Activated naive CD4-positive, alpha-beta T cell treated with anti-CD3 and anti-CD28 coated beads, Interleukin-2, amount 10 ng/mL, durations not matched to agents 7 days and 5 days (primary cell): ENCODE measurements at regions not wholly inside any gene's neighbourhood (a gene's known extent, or its start where the extent isn't known, plus 50 kb on each side); places are given as distances from the start of the nearest gene placed in this dataset.

Source experiments
- CTCF ChIA-PET: fragments of 350-600 bp; sonication (Branson Sonifier 250); formaldehyde crosslinking; loops from one replicate; lab custom pipeline; 2021; ENCODE audit warnings: antibody characterized with exemption; lab: Charles Lee
- DNase-seq: peaks from one replicate; pipeline ENCODE4 v3.0.0-alpha.2; 2020
- H3K27ac Mint-ChIP-seq: one replicate; pipeline ENCODE4 v1.8.0; 2021; ENCODE audit warnings: mild to moderate bottlenecking, moderate library complexity, mixed read lengths
- H3K27me3 Mint-ChIP-seq: one replicate; pipeline ENCODE4 v1.8.0; 2021; ENCODE audit warnings: mild to moderate bottlenecking, mixed read lengths
- H3K36me3 Mint-ChIP-seq: one replicate; pipeline ENCODE4 v1.8.0; 2021; ENCODE audit warnings: mixed read lengths
- H3K4me1 Mint-ChIP-seq: one replicate; pipeline ENCODE4 v1.8.0; 2021; ENCODE audit warnings: mixed read lengths
- H3K4me3 Mint-ChIP-seq: one replicate; pipeline ENCODE4 v1.8.0; 2021; ENCODE audit warnings: mild to moderate bottlenecking, moderate library complexity, mixed read lengths
- H3K9me3 Mint-ChIP-seq: one replicate; pipeline ENCODE4 v1.8.0; 2021; ENCODE audit warnings: mixed read lengths

- CTCF ChIA-PET: no interaction called here
- H3K27ac Mint-ChIP-seq: no peak overlapping the region
- H3K4me3 Mint-ChIP-seq: no peak overlapping the region
- no peak for DNase-seq
- no peaks in the 10 kb centered on the region for H3K27me3 Mint-ChIP-seq
- no peaks in the 10 kb centered on the region for H3K9me3 Mint-ChIP-seq
- no peaks in the 10 kb centered on the region for H3K4me1 Mint-ChIP-seq
- H3K36me3 Mint-ChIP-seq: no peaks in the 10 kb centered on the region
These were observed 618.7 kb upstream of the CADM1 start for GRCh38 chr11:116122697-116123472.

- no peak for DNase-seq
- H3K4me1 Mint-ChIP-seq: no peaks in the 10 kb centered on the region
- CTCF ChIA-PET: no interaction called here
- no peaks in the 10 kb centered on the region for H3K27me3 Mint-ChIP-seq
- no peaks in the 10 kb centered on the region for H3K36me3 Mint-ChIP-seq
- H3K9me3 Mint-ChIP-seq: peaks cover 3% of the 10 kb centered on the region
- no peak overlapping the region for H3K4me3 Mint-ChIP-seq
- no peak overlapping the region for H3K27ac Mint-ChIP-seq
These were observed 614.9 kb upstream of the CADM1 start for GRCh38 chr11:116119158-116119557.

DNA sequence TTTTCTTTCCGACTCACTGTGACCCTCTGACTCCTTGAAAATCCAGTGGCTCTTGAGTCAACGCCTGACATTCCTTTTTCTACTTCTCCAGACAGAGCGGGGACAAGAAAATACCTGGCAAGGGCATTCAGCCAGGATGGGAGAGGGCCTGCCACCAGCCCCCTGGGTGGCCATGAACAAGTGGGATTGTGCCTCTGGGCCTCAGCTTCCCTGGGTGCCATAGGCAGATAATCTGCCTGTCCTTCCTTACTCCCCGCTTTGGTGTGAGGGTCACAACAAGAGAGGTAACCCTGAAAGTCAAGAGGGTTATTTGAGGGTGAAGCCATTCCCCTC, 613.9 kb upstream of the CADM1 start:
- DNase-seq: no peak
- peaks cover 3% of the 10 kb centered on the region for H3K9me3 Mint-ChIP-seq
- no peak overlapping the region for H3K4me3 Mint-ChIP-seq
- H3K36me3 Mint-ChIP-seq: no peaks in the 10 kb centered on the region
- CTCF ChIA-PET: no interaction called here
- no peaks in the 10 kb centered on the region for H3K4me1 Mint-ChIP-seq
- no peaks in the 10 kb centered on the region for H3K27me3 Mint-ChIP-seq
- H3K27ac Mint-ChIP-seq: no peak overlapping the region

DNA sequence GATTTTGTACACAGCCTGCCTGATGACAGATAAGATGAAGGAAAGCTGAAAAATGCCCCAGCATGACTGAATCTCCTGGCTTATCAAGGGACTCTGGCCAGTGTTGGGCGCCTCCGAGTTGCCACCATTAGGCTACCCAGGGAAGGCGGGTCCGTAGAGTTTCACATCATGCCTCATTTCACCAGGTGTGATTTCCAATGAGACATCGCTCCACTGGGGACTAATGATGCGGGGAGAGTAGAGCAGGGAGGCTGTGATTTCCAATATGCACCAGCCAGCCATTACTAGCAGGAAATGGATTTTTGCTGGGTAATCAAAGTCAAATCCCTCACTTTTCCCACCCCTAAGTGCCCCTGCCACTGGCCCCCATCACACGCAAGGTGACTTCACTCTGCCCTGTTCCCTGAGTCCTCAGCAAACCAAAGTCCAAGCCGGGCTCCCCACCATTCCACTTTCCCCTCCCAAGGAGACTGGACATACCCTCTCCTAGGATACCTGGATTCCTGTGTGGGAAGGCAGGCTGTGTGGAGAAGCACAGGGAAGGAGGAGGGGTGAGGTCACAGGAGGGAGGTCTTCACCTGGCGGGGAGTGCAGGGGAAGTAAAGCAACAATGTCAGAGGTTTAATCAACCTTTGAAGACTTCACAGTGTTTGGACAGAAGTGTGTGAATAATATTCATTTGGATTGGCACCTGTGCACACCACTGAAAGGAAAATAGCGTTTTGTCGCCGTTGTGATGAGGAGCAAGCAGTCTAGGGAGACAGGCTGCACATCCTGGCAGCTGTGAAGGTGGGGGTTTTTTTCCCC, 613.3 kb upstream of the CADM1 start:
- Mint-ChIP-seq H3K9me3 (peaks cover 3% of the 10 kb centered on the region), H3K27ac (no peak overlapping the region), H3K27me3 (no peaks in the 10 kb centered on the region), H3K4me1 (no peaks in the 10 kb centered on the region), H3K4me3 (no peak overlapping the region), H3K36me3 (no peaks in the 10 kb centered on the region)
- CTCF ChIA-PET: no interaction called here
- no peak for DNase-seq

DNA sequence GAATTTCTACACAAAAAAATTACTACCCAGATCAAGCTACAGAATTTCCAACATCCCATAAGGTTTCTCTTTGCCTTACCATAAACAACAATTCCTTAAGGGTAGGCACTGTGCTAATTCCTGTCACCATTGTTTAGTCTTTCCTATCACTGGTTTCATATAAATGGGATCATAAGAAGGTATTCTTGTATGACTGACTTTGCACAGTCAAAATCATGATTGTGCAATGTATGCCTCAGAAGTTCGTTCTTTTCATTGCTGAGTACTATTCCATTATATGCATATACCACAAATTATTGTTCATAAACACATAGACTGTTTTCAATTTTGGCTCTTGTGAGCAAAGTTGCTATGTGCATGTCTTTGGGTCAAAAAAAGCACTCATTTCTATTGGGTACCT, 611.6 kb upstream of the CADM1 start:
- DNase-seq: no peak
- Mint-ChIP-seq H3K27ac (no peak overlapping the region), H3K36me3 (no peaks in the 10 kb centered on the region), H3K27me3 (no peaks in the 10 kb centered on the region), H3K9me3 (peaks cover 3% of the 10 kb centered on the region), H3K4me1 (no peaks in the 10 kb centered on the region), H3K4me3 (no peak overlapping the region)
- CTCF ChIA-PET: no interaction called here

- no peak overlapping the region for H3K4me3 Mint-ChIP-seq
- no peak for DNase-seq
These were observed 610.0 kb upstream of the CADM1 start for GRCh38 chr11:116114198-116114651.

GRCh38 chr11:116112087-116112935, 608.1 kb upstream of the CADM1 start:
- H3K36me3 Mint-ChIP-seq: no peaks in the 10 kb centered on the region
- CTCF ChIA-PET: no interaction called here
- H3K9me3 Mint-ChIP-seq: peaks cover 3% of the 10 kb centered on the region
- no peak overlapping the region for H3K4me3 Mint-ChIP-seq
- no peak for DNase-seq
- H3K27me3 Mint-ChIP-seq: no peaks in the 10 kb centered on the region
- no peaks in the 10 kb centered on the region for H3K4me1 Mint-ChIP-seq
- no peak overlapping the region for H3K27ac Mint-ChIP-seq

More at GRCh38 chr11:116114198-116114651, 610.0 kb upstream of the CADM1 start:
- H3K27me3 Mint-ChIP-seq: no peaks in the 10 kb centered on the region
- no peak overlapping the region for H3K27ac Mint-ChIP-seq
- CTCF ChIA-PET: no interaction called here
- H3K36me3 Mint-ChIP-seq: no peaks in the 10 kb centered on the region
- no peaks in the 10 kb centered on the region for H3K4me1 Mint-ChIP-seq
- H3K9me3 Mint-ChIP-seq: peaks cover 3% of the 10 kb centered on the region

DNA sequence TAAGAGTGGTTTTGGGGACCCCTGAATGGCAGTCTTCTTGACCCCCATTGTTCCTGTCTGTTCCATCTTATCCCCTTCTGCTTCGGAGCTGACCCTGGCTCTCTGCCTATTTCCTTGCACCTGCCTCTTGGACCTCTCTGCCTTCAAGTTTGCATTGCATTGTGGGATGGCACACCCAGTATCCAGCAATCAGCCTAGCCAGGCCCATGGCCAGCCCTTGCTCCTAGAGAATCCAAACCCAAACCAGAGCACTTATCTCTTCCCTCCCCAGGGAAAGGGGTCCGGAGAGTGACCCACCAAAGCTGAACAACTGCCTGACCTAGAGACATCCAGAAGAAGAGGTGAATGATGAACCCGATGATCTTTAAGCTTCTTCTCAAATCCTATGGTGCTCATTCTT, 607.3 kb upstream of the CADM1 start:
- no peaks in the 10 kb centered on the region for H3K36me3 Mint-ChIP-seq
- no peak for DNase-seq
- H3K27ac Mint-ChIP-seq: no peak overlapping the region
- peaks cover 3% of the 10 kb centered on the region for H3K9me3 Mint-ChIP-seq
- H3K27me3 Mint-ChIP-seq: no peaks in the 10 kb centered on the region
- no peaks in the 10 kb centered on the region for H3K4me1 Mint-ChIP-seq
- H3K4me3 Mint-ChIP-seq: no peak overlapping the region
- CTCF ChIA-PET: no interaction called here

DNA sequence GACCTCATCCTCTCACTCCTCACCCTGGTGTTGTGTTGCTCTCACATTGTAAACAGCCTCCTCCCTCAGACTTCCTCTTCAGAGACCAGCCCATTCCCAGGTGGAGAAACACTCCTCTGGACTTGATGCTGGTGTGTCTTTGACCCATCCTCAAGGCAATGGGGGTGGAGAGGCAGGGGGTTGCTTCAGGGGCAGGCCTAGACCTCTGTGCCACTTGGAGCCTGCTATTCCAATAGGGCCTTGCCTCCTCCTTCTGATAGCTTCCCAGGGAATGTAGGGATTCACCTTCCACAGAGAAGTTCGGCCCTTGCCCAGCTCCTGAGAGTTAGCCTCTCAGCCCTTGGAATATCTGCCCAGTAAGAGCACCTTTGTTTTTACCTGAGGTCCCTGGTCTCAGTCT, 606.6 kb upstream of the CADM1 start:
- Mint-ChIP-seq H3K27ac (no peak overlapping the region), H3K9me3 (peaks cover 3% of the 10 kb centered on the region), H3K4me1 (no peaks in the 10 kb centered on the region), H3K27me3 (no peaks in the 10 kb centered on the region), H3K36me3 (no peaks in the 10 kb centered on the region), H3K4me3 (no peak overlapping the region)
- CTCF ChIA-PET: no interaction called here
- no peak for DNase-seq

DNA sequence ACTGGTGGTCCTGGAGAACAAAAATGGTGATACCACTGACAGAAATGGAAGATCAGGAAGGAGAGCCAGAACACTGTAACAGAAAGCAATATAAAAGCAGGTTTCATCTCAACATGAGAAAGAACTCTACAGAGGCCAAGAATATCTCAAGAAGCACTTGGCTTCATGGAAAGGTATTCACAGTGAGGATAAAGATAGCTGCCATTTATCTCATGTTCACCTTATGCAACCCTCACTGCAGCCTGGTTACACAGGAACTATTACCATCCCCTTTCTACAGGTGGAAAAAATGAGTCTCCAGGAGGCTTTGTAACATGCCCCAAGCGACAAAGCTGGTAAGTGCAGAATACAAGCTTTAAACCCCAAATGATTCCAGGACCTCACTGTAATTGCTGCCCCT, 606.1 kb upstream of the CADM1 start:
- H3K36me3 Mint-ChIP-seq: no peaks in the 10 kb centered on the region
- no peaks in the 10 kb centered on the region for H3K4me1 Mint-ChIP-seq
- H3K27me3 Mint-ChIP-seq: no peaks in the 10 kb centered on the region
- CTCF ChIA-PET: no interaction called here
- DNase-seq: no peak
- no peak overlapping the region for H3K4me3 Mint-ChIP-seq
- H3K9me3 Mint-ChIP-seq: peaks cover 3% of the 10 kb centered on the region
- H3K27ac Mint-ChIP-seq: no peak overlapping the region

GRCh38 chr11:116109228-116109627, 605.0 kb upstream of the CADM1 start:
- H3K27me3 Mint-ChIP-seq: no peaks in the 10 kb centered on the region
- CTCF ChIA-PET: no interaction called here

GRCh38 chr11:116108161-116108560, 603.9 kb upstream of the CADM1 start:
- CTCF ChIA-PET: no interaction called here

More at GRCh38 chr11:116109228-116109627, 605.0 kb upstream of the CADM1 start:
- DNase-seq: no peak
- H3K4me3 Mint-ChIP-seq: no peak overlapping the region
- no peaks in the 10 kb centered on the region for H3K9me3 Mint-ChIP-seq
- no peaks in the 10 kb centered on the region for H3K36me3 Mint-ChIP-seq
- H3K4me1 Mint-ChIP-seq: no peaks in the 10 kb centered on the region
- H3K27ac Mint-ChIP-seq: no peak overlapping the region

GRCh38 chr11:116107229-116107628, 603.0 kb upstream of the CADM1 start:
- Mint-ChIP-seq H3K9me3 (no peaks in the 10 kb centered on the region), H3K27me3 (no peaks in the 10 kb centered on the region), H3K27ac (no peak overlapping the region), H3K36me3 (no peaks in the 10 kb centered on the region), H3K4me3 (no peak overlapping the region), H3K4me1 (no peaks in the 10 kb centered on the region)
- CTCF ChIA-PET: no interaction called here
- DNase-seq: no peak

More at GRCh38 chr11:116108161-116108560, 603.9 kb upstream of the CADM1 start:
- no peaks in the 10 kb centered on the region for H3K4me1 Mint-ChIP-seq
- H3K4me3 Mint-ChIP-seq: no peak overlapping the region
- DNase-seq: no peak
- H3K27ac Mint-ChIP-seq: no peak overlapping the region
- H3K9me3 Mint-ChIP-seq: no peaks in the 10 kb centered on the region
- no peaks in the 10 kb centered on the region for H3K36me3 Mint-ChIP-seq
- H3K27me3 Mint-ChIP-seq: no peaks in the 10 kb centered on the region

GRCh38 chr11:116104498-116105174, 600.4 kb upstream of the CADM1 start:
- H3K27ac Mint-ChIP-seq: no peak overlapping the region
- CTCF ChIA-PET: no interaction called here
- no peak overlapping the region for H3K4me3 Mint-ChIP-seq
- H3K36me3 Mint-ChIP-seq: no peaks in the 10 kb centered on the region
- DNase-seq: no peak
- H3K9me3 Mint-ChIP-seq: no peaks in the 10 kb centered on the region
- no peaks in the 10 kb centered on the region for H3K27me3 Mint-ChIP-seq
- H3K4me1 Mint-ChIP-seq: no peaks in the 10 kb centered on the region
